SU-DHL-6 (cell line): ENCODE measurements at regions not wholly inside any gene's neighbourhood (a gene's known extent, or its start where the extent isn't known, plus 50 kb on each side); places are given as distances from the start of the nearest gene placed in this dataset.

Source experiments
- H2AFZ ChIP-seq: fragments of 200-600 bp; sonication (generic); 2 replicates; pipeline ENCODE4 v1.6.1; 2014; ENCODE audit warnings: low read depth, mild to moderate bottlenecking, moderate library complexity, mixed read lengths, antibody characterized with exemption, low read length; ENCODE audit not compliant: severe bottlenecking
- H3F3A ChIP-seq: fragments of 200-600 bp; shearing (Covaris generic); 2 replicates; pipeline ENCODE4 v1.6.0; 2016; ENCODE audit warnings: antibody characterized with exemption, mild to moderate bottlenecking; ENCODE audit not compliant: insufficient read depth
- H3K27ac ChIP-seq: fragments of 200-600 bp; sonication (generic); 2 replicates; pipeline ENCODE4 v1.5.1; 2016; ENCODE audit warnings: low read depth, mild to moderate bottlenecking, low read length, moderate library complexity, mixed read lengths
- H3K27me3 ChIP-seq: fragments of 200-600 bp; sonication (generic), shearing (Covaris generic); 2 replicates; pipeline ENCODE4 v1.6.0; 2014; ENCODE audit warnings: mild to moderate bottlenecking, low read length
- H3K36me3 ChIP-seq: fragments of 200-600 bp; sonication (generic); 2 replicates; pipeline ENCODE4 v1.6.1; 2014; ENCODE audit warnings: mild to moderate bottlenecking, low read length, mixed read lengths
- H3K4me2 ChIP-seq: fragments of 300-600, 200-600 bp; shearing (Covaris generic), sonication (generic); 2 replicates; pipeline ENCODE4 v1.6.0; 2014; ENCODE audit warnings: low read length, low read depth, mild to moderate bottlenecking; ENCODE audit not compliant: poor library complexity, severe bottlenecking
- H3K4me3 ChIP-seq: fragments of 200-600 bp; sonication (generic); 2 replicates; pipeline ENCODE4 v1.5.1; 2014; ENCODE audit warnings: antibody characterized with exemption, low read length, mild to moderate bottlenecking, mixed read lengths; ENCODE audit not compliant: insufficient read depth, poor library complexity, severe bottlenecking
- H3K79me2 ChIP-seq: fragments of 200-600 bp; sonication (generic); 2 replicates; pipeline ENCODE4 v1.6.1; 2014; ENCODE audit warnings: mild to moderate bottlenecking, low read length, moderate library complexity; ENCODE audit not compliant: insufficient read depth
- H3K9ac ChIP-seq: fragments of 200-600 bp; sonication (generic); 2 replicates; pipeline ENCODE4 v1.7.0; 2014; ENCODE audit warnings: mild to moderate bottlenecking, low read length
- H3K9me2 ChIP-seq: fragments of 200-600 bp; sonication (generic); replicated peaks from 2 replicates; pipeline ENCODE4 v1.6.1; 2014; ENCODE audit warnings: low read length; ENCODE audit not compliant: insufficient read depth
- H3K9me3 ChIP-seq: fragments of 200-600 bp; sonication (generic); 2 replicates; pipeline ENCODE4 v1.6.1; 2014; ENCODE audit warnings: low read length, mixed read lengths; ENCODE audit not compliant: insufficient read depth
- H4K20me1 ChIP-seq: fragments of 200-600 bp; sonication (generic); 2 replicates; pipeline ENCODE4 v1.6.1; 2014; ENCODE audit warnings: low read depth, mild to moderate bottlenecking, antibody characterized with exemption, low read length, moderate library complexity, mixed read lengths
- CTCF ChIP-seq: fragments of 200-600 bp; sonication (generic); IDR thresholded peaks from one replicate; pipeline ENCODE4 v1.5.1; 2017; ENCODE audit warnings: antibody characterized with exemption, mild to moderate bottlenecking, low read length, moderate library complexity; ENCODE audit not compliant: insufficient read depth, poor library complexity, severe bottlenecking
- EZH2phosphoT487 ChIP-seq: fragments of 200-600 bp; sonication (generic), shearing (Covaris generic); conservative IDR thresholded peaks from 2 replicates; pipeline ENCODE4 v1.6.1; 2018; ENCODE audit warnings: mild to moderate bottlenecking, antibody characterized with exemption, low read length, moderate library complexity, mixed read lengths

- Histone ChIP-seq H3K79me2 (no peaks in the 10 kb centered on the region), H3K9ac (no peak overlapping the region), H3K27me3 (no peaks in the 10 kb centered on the region), H3K9me2 (no peaks in the 10 kb centered on the region), H2AFZ (no peak overlapping the region), H3K4me3 (no peak overlapping the region), H3K27ac (no peak overlapping the region), H4K20me1 (no peaks in the 10 kb centered on the region), H3K36me3 (no peaks in the 10 kb centered on the region), H3K9me3 (no peaks in the 10 kb centered on the region), H3K4me2 (no peak overlapping the region), H3F3A (no peaks in the 10 kb centered on the region)
- TF ChIP-seq CTCF (no peak), EZH2phosphoT487 (no peak)
Measured at GRCh38 chr1:164423136-164423535, 135.8 kb upstream of the PBX1 start.

GRCh38 chr1:164433141-164433817, 125.7 kb upstream of the PBX1 start:
- no peaks in the 10 kb centered on the region for H3K27me3 ChIP-seq
- no peak overlapping the region for H2AFZ ChIP-seq
- H3K79me2 ChIP-seq = no peaks in the 10 kb centered on the region
- H3K27ac ChIP-seq = no peak overlapping the region
- TF ChIP-seq EZH2phosphoT487 = no peak
- TF ChIP-seq CTCF = no peak
- H4K20me1 ChIP-seq = no peaks in the 10 kb centered on the region
- no peak overlapping the region for H3K4me2 ChIP-seq
- H3K36me3 ChIP-seq = no peaks in the 10 kb centered on the region; the same call in 1 of the 2 replicates
- H3K9me2 ChIP-seq = no peaks in the 10 kb centered on the region
- no peaks in the 10 kb centered on the region for H3F3A ChIP-seq
- H3K4me3 ChIP-seq = no peak overlapping the region
- H3K9me3 ChIP-seq = no peaks in the 10 kb centered on the region
- H3K9ac ChIP-seq = no peak overlapping the region

- Histone ChIP-seq H2AFZ (no peak overlapping the region), H3K36me3 (no peaks in the 10 kb centered on the region; the same call in 1 of the 2 replicates), H3K27ac (no peak overlapping the region), H3K9ac (no peak overlapping the region), H3F3A (no peaks in the 10 kb centered on the region), H3K4me2 (no peak overlapping the region), H3K27me3 (no peaks in the 10 kb centered on the region), H4K20me1 (no peaks in the 10 kb centered on the region), H3K9me3 (no peaks in the 10 kb centered on the region), H3K79me2 (no peaks in the 10 kb centered on the region), H3K9me2 (no peaks in the 10 kb centered on the region), H3K4me3 (no peak overlapping the region)
- no peak for TF ChIP-seq EZH2phosphoT487
- TF ChIP-seq CTCF = no peak
Measured at GRCh38 chr1:164433818-164434170, 125.2 kb upstream of the PBX1 start.
